GM18519 (cell line): ENCODE measurements at regions not wholly inside any gene's neighbourhood (a gene's known extent, or its start where the extent isn't known, plus 50 kb on each side); places are given as distances from the start of the nearest gene placed in this dataset.

ENCODE experiments used
- ATAC-seq: cut with Tn5 transposase; IDR thresholded peaks from one replicate; pipeline ENCODE4 v1.9.1; 2021; ENCODE audit warnings: mild to moderate bottlenecking, moderate library complexity; ENCODE audit not compliant: unreplicated experiment, low FRiP score

- no peak for ATAC-seq
Observed at GRCh38 chr4:79042079-79042674, 102.9 kb upstream of the PAQR3 start.

GRCh38 chr4:79034544-79034943 is 95.3 kb upstream of the PAQR3 start:
- ATAC-seq, result no peak

- ATAC-seq, result no peak
Observed at GRCh38 chr4:79030973-79031372, 91.7 kb upstream of the PAQR3 start.

- ATAC-seq, result no peak
Observed at GRCh38 chr4:79027656-79028055, 88.4 kb upstream of the PAQR3 start.

- ATAC-seq, result no peak
Observed at GRCh38 chr4:79025170-79025569, 85.9 kb upstream of the PAQR3 start.

- ATAC-seq, result no peak
Observed at GRCh38 chr4:79023799-79024770, 84.8 kb upstream of the PAQR3 start.

GRCh38 chr4:79022529-79022928 is 83.3 kb upstream of the PAQR3 start:
- no peak for ATAC-seq

- ATAC-seq, result no peak
Observed at GRCh38 chr4:79017481-79017880, 78.2 kb upstream of the PAQR3 start.

GRCh38 chr4:79016878-79017277 is 77.6 kb upstream of the PAQR3 start:
- no peak for ATAC-seq

GRCh38 chr4:79015411-79015810 is 76.2 kb upstream of the PAQR3 start:
- no peak for ATAC-seq

GRCh38 chr4:79014230-79014629 is 75.0 kb upstream of the PAQR3 start:
- no peak for ATAC-seq

GRCh38 chr4:79013756-79014155 is 74.5 kb upstream of the PAQR3 start:
- ATAC-seq, result no peak

GRCh38 chr4:78990938-78991810 is 51.9 kb upstream of the PAQR3 start:
- ATAC-seq, result no peak

- no peak for ATAC-seq
Observed at GRCh38 chr4:78989697-78990270, 50.5 kb upstream of the PAQR3 start.
